Transverse colon (tissue), 4 donors: ENCODE measurements at regions not wholly inside any gene's neighbourhood (a gene's known extent, or its start where the extent isn't known, plus 50 kb on each side); places are given as distances from the start of the nearest gene placed in this dataset.
"Not testable (repeated sequence)": the region's sequence is repeated elsewhere in the genome, so short reads cannot be mapped to it uniquely, and the experiment has no call there.

Experiments
- DNase-seq: peaks from one replicate; pipeline ENCODE4 v3.0.0-alpha.2; 2019
- H3K27ac ChIP-seq, 4 donors: fragments of 200-600 bp; sonication (generic); 2 replicates each; pipeline ENCODE4 v1.5.1; 2016 to 2018; ENCODE audit warnings: inconsistent platforms in 4 of 4
- H3K27me3 ChIP-seq: fragments of 200-600 bp; sonication (generic); 2 replicates; pipeline ENCODE4 v1.5.1; 2017; ENCODE audit warnings: inconsistent platforms
- H3K36me3 ChIP-seq, 4 donors: fragments of 200-600 bp; sonication (generic); 2 replicates each; pipeline ENCODE4 v1.5.1; 2017 to 2019; ENCODE audit warnings: inconsistent platforms in 4 of 4
- H3K4me1 ChIP-seq, 4 donors: fragments of 200-600 bp; sonication (generic); 2 replicates each; pipeline ENCODE4 v1.5.1; 2017 to 2020; ENCODE audit warnings: inconsistent platforms in 4 of 4
- H3K4me3 ChIP-seq, 4 donors: fragments of 200-600 bp; sonication (generic); 1 replicate in 1 of 4; 2 replicates in 3 of 4; pipeline versions ENCODE4 v1.5.1 to v1.6.1; 2017 to 2019; ENCODE audit warnings: inconsistent platforms in 4 of 4
- H3K9me3 ChIP-seq, 2 donors: fragments of 200-600 bp; sonication (generic); 2 replicates each; pipeline ENCODE4 v1.5.1; 2017 to 2019; ENCODE audit warnings: inconsistent platforms in 2 of 2
- EP300 ChIP-seq: sonication (generic); formaldehyde crosslinking; IDR thresholded peaks from one replicate; pipeline ENCODE4 v1.6.1; 2017; ENCODE audit warnings: antibody characterized with exemption, low read depth
- POLR2A ChIP-seq: fragments of 450-650 bp; IDR thresholded peaks from one replicate; pipeline ENCODE4 v1.6.1; 2016; ENCODE audit warnings: antibody characterized with exemption, mild to moderate bottlenecking, moderate library complexity
- POLR2AphosphoS5 ChIP-seq, 3 donors: sonication (generic); formaldehyde crosslinking; IDR thresholded peaks; one replicate each; pipeline ENCODE4 v1.6.1; 2016; ENCODE audit warnings: antibody characterized with exemption in 3 of 3
- WGBS, 2 donors: methylation state at CpG; one replicate each; pipeline ENCODE4 v1.1.5; 2018; ENCODE audit warnings: low coverage in 1 of 2; 5-methylcytosine and 5-hydroxymethylcytosine counted together
- in situ Hi-C, 4 donors: fragments of 200-750 bp; cut with MboI; loops; one replicate each; pipeline versions ENCODE4 v1.15.0 to v1.15.1; 2017; ENCODE audit warnings: low sequenced_read_pairs in 3 of 4, low pct_ligation_motif_present in 1 of 4, low pct_unique_long_range_greater_than_20kb in 1 of 4
- intact Hi-C: fragments of 100-400 bp; cut with DNase I; formaldehyde crosslinking; loops from one replicate; pipeline ENCODE4 v1.15.1; 2023; ENCODE audit warnings: low total_unique reads
- TF ChIP-seq, protein P1 (sequence below), 5 experiments: fragments of 200-600 bp in 3 of 5; fragments of 450-650 bp in 2 of 5; sonication (generic) in 3 of 5; IDR thresholded peaks; 1 replicate in 2 of 5; 2 replicates in 3 of 5; pipeline ENCODE4 v1.5.1; 2016 to 2017; ENCODE audit warnings: antibody characterized with exemption in 5 of 5, inconsistent platforms in 3 of 5, mild to moderate bottlenecking in 2 of 5, moderate library complexity in 1 of 5

GRCh38 chr2:116787848-116788247 lies 1026.6 kb upstream of the DDX18 start:
- intact Hi-C loops, result no loop called here
- 45 to 89% methylated on average over 2 of the region's 2 CpGs for WGBS, 2 donors
- in situ Hi-C loops, result no loop called here
- Histone ChIP-seq H3K36me3 (no peaks in the 10 kb centered on the region), H3K9me3 (no peaks in the 10 kb centered on the region), H3K4me3 (no peak overlapping the region), H3K27me3 (no peaks in the 10 kb centered on the region), H3K27ac (no peak overlapping the region), H3K4me1 (peaks cover 0 to 6% (median 2%) of the 10 kb centered on the region in 4 donors)
- no peak for TF ChIP-seq EP300
- no peak for TF ChIP-seq POLR2A
- TF ChIP-seq POLR2AphosphoS5 (IDR thresholded peaks at IDR 0.05), result no peak
- TF ChIP-seq, protein P1, sequence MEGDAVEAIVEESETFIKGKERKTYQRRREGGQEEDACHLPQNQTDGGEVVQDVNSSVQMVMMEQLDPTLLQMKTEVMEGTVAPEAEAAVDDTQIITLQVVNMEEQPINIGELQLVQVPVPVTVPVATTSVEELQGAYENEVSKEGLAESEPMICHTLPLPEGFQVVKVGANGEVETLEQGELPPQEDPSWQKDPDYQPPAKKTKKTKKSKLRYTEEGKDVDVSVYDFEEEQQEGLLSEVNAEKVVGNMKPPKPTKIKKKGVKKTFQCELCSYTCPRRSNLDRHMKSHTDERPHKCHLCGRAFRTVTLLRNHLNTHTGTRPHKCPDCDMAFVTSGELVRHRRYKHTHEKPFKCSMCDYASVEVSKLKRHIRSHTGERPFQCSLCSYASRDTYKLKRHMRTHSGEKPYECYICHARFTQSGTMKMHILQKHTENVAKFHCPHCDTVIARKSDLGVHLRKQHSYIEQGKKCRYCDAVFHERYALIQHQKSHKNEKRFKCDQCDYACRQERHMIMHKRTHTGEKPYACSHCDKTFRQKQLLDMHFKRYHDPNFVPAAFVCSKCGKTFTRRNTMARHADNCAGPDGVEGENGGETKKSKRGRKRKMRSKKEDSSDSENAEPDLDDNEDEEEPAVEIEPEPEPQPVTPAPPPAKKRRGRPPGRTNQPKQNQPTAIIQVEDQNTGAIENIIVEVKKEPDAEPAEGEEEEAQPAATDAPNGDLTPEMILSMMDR (IDR thresholded peaks at IDR 0.05), result no peak
- no peak for DNase-seq

GRCh38 chr2:116802671-116803070 lies 1011.8 kb upstream of the DDX18 start:
- no peaks in the 10 kb centered on the region for H3K27me3 ChIP-seq
- intact Hi-C loops (no loop called here), in situ Hi-C loops (no loop called here)
- H3K27ac ChIP-seq, result no peak overlapping the region
- H3K9me3 ChIP-seq, result peaks cover 9 to 17% of the 10 kb centered on the region in 2 donors
- H3K4me1 ChIP-seq, result peaks cover 0 to 21% (median 8%) of the 10 kb centered on the region in 4 donors
- no peaks in the 10 kb centered on the region for H3K36me3 ChIP-seq
- WGBS, 2 donors, result 78 to 83% methylated on average over 1 to 3 of the region's 3 CpGs
- DNase-seq, result no peak
- no peak for TF ChIP-seq POLR2A
- no peak for TF ChIP-seq POLR2AphosphoS5 (IDR thresholded peaks at IDR 0.05)
- TF ChIP-seq, protein P1 (IDR thresholded peaks at IDR 0.05), result no peak
- TF ChIP-seq EP300, result no peak
- H3K4me3 ChIP-seq, result no peak overlapping the region

DNA sequence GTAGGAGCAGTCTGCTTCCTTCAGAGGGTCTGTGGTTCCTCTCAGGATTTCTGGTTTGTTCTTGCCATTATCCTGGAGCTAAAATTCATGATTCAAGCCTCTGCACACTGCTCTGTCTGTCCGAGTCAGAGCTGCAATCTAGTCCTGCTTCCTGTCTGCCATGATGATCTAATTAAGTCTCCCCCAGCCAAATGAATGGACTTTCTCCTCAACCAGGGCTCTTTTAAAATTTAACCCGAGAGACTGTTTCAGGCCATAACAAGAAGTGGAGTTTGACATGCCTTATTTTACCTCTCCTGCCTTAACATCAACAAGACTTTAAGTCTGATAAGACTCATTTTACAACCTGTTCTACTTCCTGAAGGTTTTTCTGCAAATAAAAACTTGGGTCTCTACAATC lies 1009.6 kb upstream of the DDX18 start:
- Histone ChIP-seq H3K4me3 (no peak overlapping the region), H3K27me3 (no peaks in the 10 kb centered on the region), H3K9me3 (peaks cover 9 to 17% of the 10 kb centered on the region in 2 donors), H3K4me1 (peaks cover 0 to 28% (median 9%) of the 10 kb centered on the region in 4 donors), H3K36me3 (no peaks in the 10 kb centered on the region), H3K27ac (peak overlapping the region; percentile 18 to 78 (median 72))
- TF ChIP-seq EP300 (no peak), POLR2AphosphoS5 (IDR thresholded peaks at IDR 0.05) (peak in 1 of 3 donors; percentile 16)
- TF ChIP-seq, protein P1 (IDR thresholded peaks at IDR 0.05), result no peak
- WGBS, 2 donors, result 5 to 28% methylated on average over 2 of the region's 2 CpGs
- in situ Hi-C loops (no loop called here), intact Hi-C loops (no loop called here)
- DNase-seq, result peak; percentile 19

DNA sequence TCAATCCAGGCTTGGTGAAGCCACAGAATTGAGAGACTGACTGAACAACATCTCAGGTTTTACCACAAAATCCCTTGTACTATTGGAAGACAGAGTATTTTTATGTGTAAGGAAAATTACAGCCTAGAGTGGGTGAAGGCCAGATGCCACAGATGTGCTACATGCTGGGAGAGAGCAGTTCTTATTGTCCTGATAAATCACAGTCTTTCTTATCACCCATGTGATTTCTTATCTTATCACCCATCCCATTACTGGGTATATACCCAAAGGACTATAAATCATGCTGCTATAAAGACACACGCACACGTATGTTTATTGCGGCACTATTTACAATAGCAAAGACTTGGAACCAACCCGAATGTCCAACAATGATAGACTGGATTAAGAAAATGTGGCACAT lies 1008.0 kb upstream of the DDX18 start:
- peak; percentile 42 for TF ChIP-seq EP300
- TF ChIP-seq POLR2AphosphoS5 (IDR thresholded peaks at IDR 0.05), result peak in 2 of 3 donors; percentile 16 to 49
- 55% methylated on average over 3 of the region's 4 CpGs; no CpG with 5 or more reads in 1 of the 2 donors for WGBS, 2 donors
- intact Hi-C loops, in situ Hi-C loops, H3K4me3 ChIP-seq, H3K27me3 ChIP-seq, H3K36me3 ChIP-seq: not testable (repeated sequence)
- H3K27ac ChIP-seq, result peak overlapping the region; percentile 11 to 78 (median 50)
- peak; percentile 12 for DNase-seq
- peaks cover 0 to 32% (median 9%) of the 10 kb centered on the region in 4 donors for H3K4me1 ChIP-seq
- H3K9me3 ChIP-seq, result peaks cover 9 to 17% of the 10 kb centered on the region in 2 donors

DNA sequence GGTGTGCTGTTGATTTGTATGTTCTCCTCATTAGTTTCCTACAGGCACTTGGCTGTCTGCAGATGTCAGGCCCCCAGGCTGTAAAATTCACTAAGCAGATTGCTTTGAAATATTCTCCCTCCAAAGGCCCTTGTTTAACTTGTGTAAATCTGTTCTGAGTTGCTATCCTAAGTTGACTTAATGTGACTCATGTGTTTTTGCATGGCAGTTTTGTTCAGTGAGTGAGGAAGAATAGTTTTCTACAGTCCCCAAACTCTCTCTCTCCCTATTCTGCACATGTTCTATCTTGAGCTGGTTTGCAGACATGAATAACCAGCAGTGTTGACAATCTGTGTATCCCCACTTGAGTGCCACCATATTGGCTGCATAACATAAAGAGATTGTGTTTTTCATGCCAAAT lies 1005.4 kb upstream of the DDX18 start:
- TF ChIP-seq, protein P1 (IDR thresholded peaks at IDR 0.05), result no peak
- TF ChIP-seq POLR2AphosphoS5 (IDR thresholded peaks at IDR 0.05), result no peak
- no peak for TF ChIP-seq EP300
- no peak for TF ChIP-seq POLR2A
- Histone ChIP-seq H3K4me1 (peaks cover 0 to 32% (median 9%) of the 10 kb centered on the region in 4 donors), H3K36me3 (no peaks in the 10 kb centered on the region), H3K27ac (no peak overlapping the region), H3K4me3 (no peak overlapping the region), H3K9me3 (no peaks in the 10 kb centered on the region), H3K27me3 (no peaks in the 10 kb centered on the region)
- DNase-seq, result no peak
- intact Hi-C loops (no loop called here), in situ Hi-C loops (no loop called here)
